GM13976 (cell line): ENCODE measurements at regions not wholly inside any gene's neighbourhood (a gene's known extent, or its start where the extent isn't known, plus 50 kb on each side); places are given as distances from the start of the nearest gene placed in this dataset.

ENCODE experiments used
- DNase-seq: peaks from one replicate; pipeline ENCODE4 v3.0.0; 2012; ENCODE audit warnings: low spot score
- in situ Hi-C: fragments of 300-500 bp; cut with MboI; formaldehyde crosslinking; loops from one replicate; pipeline ENCODE4 v1.12.0; 2022; ENCODE audit warnings: low sequenced_read_pairs, mixed read lengths, inconsistent platforms; ENCODE audit not compliant: unreplicated experiment
- TF ChIP-seq, protein P1 (sequence below): IDR thresholded peaks from 2 replicates; pipeline ENCODE4 v1.5.1; 2012; ENCODE audit warnings: borderline replicate concordance, mild to moderate bottlenecking; ENCODE audit not compliant: insufficient read depth; ENCODE audit errors: extremely low read depth, missing control alignments, control extremely low read depth

DNA sequence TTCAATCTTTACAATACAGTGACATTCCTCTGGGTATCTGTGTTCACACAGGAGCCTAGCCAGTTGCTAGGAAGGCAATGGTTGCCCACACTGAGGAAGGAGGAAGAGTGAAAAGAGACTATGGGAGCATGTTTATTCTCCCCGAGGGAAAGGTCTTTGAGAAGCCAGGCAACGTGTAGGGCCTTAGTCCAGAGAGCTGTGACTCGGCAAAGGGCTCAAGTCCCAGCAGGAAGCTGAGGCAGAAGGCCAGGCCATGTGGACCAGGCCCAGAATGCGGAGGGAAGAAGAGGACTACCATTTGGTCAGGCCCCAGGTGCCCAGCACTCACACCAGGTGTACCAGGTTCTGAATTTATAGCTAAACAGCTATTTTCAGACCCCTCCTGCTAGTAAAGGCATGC, 136.6 kb upstream of the DMAC1 start:
- DNase-seq, result no peak
- in situ Hi-C loops, result no loop called here
- TF ChIP-seq, protein P1, sequence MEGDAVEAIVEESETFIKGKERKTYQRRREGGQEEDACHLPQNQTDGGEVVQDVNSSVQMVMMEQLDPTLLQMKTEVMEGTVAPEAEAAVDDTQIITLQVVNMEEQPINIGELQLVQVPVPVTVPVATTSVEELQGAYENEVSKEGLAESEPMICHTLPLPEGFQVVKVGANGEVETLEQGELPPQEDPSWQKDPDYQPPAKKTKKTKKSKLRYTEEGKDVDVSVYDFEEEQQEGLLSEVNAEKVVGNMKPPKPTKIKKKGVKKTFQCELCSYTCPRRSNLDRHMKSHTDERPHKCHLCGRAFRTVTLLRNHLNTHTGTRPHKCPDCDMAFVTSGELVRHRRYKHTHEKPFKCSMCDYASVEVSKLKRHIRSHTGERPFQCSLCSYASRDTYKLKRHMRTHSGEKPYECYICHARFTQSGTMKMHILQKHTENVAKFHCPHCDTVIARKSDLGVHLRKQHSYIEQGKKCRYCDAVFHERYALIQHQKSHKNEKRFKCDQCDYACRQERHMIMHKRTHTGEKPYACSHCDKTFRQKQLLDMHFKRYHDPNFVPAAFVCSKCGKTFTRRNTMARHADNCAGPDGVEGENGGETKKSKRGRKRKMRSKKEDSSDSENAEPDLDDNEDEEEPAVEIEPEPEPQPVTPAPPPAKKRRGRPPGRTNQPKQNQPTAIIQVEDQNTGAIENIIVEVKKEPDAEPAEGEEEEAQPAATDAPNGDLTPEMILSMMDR, result no peak

DNA sequence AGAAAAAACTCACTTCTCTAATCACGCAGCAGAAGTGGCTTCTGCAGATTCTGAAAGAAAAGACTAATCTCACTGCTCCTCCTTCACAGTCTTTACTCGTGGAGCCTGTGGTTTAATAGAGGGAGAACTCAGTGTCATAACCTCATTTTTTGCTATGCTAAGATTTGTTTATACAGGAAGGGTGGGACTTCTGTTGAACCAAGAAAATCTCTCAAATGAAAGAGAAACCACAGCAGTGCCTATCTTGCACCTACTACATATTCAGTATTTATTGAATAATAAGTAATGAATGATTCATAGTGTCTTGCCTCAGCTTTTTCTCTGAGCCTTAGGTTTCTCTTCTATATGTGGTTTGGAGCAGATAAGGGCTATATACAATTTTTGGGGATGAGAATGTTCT, 136.1 kb upstream of the DMAC1 start:
- TF ChIP-seq, protein P1, result no peak
- DNase-seq, result peak; percentile 17
- in situ Hi-C loops, result no loop called here

DNA sequence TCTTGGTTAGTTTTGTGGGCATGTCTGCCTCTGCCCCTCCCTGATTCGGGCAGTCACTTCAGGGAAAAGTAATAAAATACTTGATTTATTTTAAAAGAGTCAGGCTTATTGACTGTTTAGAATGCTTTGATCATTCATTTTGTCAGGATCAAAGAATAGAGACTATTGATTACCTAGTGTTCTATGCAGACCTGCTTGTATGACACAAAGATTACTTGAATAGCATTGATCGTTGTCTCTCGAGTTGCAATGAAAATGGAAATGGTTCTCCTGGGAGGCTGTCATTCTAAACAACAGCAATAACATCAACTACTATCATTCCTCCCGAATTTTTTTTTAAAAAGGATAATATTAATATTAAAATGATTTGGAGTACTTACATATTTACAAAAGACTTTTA, 133.2 kb upstream of the DMAC1 start:
- in situ Hi-C loops, result no loop called here
- TF ChIP-seq, protein P1, result no peak

DNA sequence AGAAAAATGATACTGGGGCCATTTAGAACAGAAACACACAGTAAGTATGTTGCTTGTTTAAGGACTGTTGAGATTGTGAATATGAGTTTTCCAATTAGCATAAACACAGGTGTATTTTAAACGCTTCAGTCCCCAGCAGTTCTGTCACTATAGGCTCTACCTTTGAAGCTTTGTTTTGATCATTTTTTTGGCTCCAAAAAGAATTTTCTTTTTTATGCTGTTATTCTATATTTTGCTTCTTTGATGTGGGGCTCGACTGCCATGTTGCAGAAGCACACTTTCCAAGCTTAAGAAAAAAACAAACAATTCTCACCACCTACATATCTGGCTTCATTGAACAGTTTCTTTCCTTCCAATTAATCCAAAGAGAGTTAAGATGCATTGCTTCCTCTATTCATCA, 131.0 kb upstream of the DMAC1 start:
- DNase-seq, result no peak
- TF ChIP-seq, protein P1, result no peak
- in situ Hi-C loops, result no loop called here

More for the DNA sequence above, 133.2 kb upstream of the DMAC1 start:
- no peak for DNase-seq

DNA sequence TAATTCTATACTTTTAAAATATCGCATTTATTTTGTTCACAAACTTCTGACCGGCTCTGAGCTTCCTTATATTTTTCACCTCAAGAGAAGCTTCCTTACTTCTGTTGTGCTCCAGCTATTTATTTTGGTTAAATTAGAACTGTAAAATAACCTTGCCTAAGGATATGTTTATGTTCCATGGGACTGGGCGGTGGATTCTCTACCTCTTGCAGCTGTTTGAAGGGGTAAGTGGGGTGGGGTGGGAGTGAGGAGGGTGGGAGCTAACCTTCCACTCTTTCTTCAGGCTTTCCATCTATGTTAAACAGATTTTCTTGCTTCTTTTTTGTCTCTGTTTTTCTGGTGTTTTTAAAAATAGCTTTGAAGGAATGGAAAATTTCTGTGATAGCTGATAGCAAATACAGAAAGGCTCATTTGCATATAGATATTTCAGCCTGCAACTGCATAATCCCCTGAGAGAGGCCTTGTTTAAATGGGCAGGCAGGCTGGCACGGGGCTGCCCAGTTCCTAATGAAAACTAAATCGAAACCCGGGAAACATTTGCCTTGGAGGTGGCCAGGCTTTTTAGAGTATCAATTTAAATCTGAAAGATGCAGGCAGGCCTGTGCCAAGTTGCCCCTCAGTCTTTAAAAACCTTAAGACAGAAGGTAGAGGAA, 122.1 kb upstream of the DMAC1 start:
- TF ChIP-seq, protein P1, result no peak
- no peak for DNase-seq
- in situ Hi-C loops, result no loop called here

DNA sequence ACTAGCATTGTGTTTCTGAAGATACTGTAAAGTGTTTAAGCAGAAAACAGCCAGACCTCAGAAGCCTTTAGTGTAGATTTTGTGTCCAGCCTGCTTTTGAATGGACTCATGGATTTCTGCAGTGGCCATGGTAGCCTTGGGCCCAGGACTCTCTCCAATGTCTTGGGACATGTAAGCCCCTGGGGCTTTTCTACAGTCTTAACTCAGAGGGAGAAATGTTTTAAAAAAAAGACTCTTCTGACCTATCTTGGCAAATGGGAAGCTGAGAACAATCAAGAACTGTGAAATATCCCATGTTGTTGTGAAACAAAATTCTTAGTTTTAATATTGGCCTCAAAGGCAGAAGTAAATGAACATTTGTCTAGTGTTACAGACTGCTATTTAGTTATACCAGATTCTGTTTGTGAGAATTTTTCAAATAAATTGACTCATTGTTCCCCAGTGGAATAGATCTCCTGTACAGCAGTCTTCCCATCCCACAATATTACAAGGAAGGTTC, 112.5 kb upstream of the DMAC1 start:
- TF ChIP-seq, protein P1, result no peak
- in situ Hi-C loops, result no loop called here
- DNase-seq, result no peak
